ENCODE measurements at regions not wholly inside any gene's neighbourhood (a gene's known extent, or its start where the extent isn't known, plus 50 kb on each side); places are given as distances from the start of the nearest gene placed in this dataset.

GRCh38 chr7:80347173-80347572, 164.7 kb downstream of the GNAT3 start:
- no peak for DNase-seq (ENCODE audit: low spot score)

- DNase-seq (ENCODE audit: low spot score) = no peak
Measured at GRCh38 chr7:80346704-80347103, 165.2 kb downstream of the GNAT3 start.

- no peak for DNase-seq (ENCODE audit: low spot score)
Measured at GRCh38 chr7:80335511-80336231, 176.2 kb downstream of the GNAT3 start.

- DNase-seq (ENCODE audit: low spot score) = no peak
Measured at GRCh38 chr7:80334908-80335307, 177.0 kb downstream of the GNAT3 start.

GRCh38 chr7:80334196-80334595, 177.7 kb downstream of the GNAT3 start:
- DNase-seq (ENCODE audit: low spot score) = no peak

- DNase-seq (ENCODE audit: low spot score) = no peak
Measured at GRCh38 chr7:80333040-80333439, 178.8 kb downstream of the GNAT3 start.

- no peak for DNase-seq (ENCODE audit: low spot score)
Measured at GRCh38 chr7:80330434-80330833, 181.4 kb downstream of the GNAT3 start.

- no peak for DNase-seq (ENCODE audit: low spot score)
Measured at GRCh38 chr7:80324032-80324431, 187.8 kb downstream of the GNAT3 start.

GRCh38 chr7:80319461-80319860, 184.8 kb downstream of the GNAI1 start:
- no peak for DNase-seq (ENCODE audit: low spot score)

GRCh38 chr7:80318081-80318480, 183.4 kb downstream of the GNAI1 start:
- DNase-seq (ENCODE audit: low spot score) = no peak

- no peak for DNase-seq (ENCODE audit: low spot score)
Measured at GRCh38 chr7:80316811-80317210, 182.2 kb downstream of the GNAI1 start.

GRCh38 chr7:80313716-80314115, 179.1 kb downstream of the GNAI1 start:
- no peak for DNase-seq (ENCODE audit: low spot score)

GRCh38 chr7:80313067-80313626, 178.5 kb downstream of the GNAI1 start:
- no peak for DNase-seq (ENCODE audit: low spot score)

- peak; percentile 31 for DNase-seq (ENCODE audit: low spot score)
Measured at GRCh38 chr7:80312139-80312661, 177.6 kb downstream of the GNAI1 start.

- DNase-seq (ENCODE audit: low spot score) = no peak
Measured at GRCh38 chr7:80311313-80311712, 176.7 kb downstream of the GNAI1 start.

GRCh38 chr7:80309971-80310549, 175.4 kb downstream of the GNAI1 start:
- no peak for DNase-seq (ENCODE audit: low spot score)

- no peak for DNase-seq (ENCODE audit: low spot score)
Measured at GRCh38 chr7:80309377-80309776, 174.7 kb downstream of the GNAI1 start.

GRCh38 chr7:80307227-80307856, 172.7 kb downstream of the GNAI1 start:
- no peak for DNase-seq (ENCODE audit: low spot score)

GRCh38 chr7:80303315-80303714, 168.7 kb downstream of the GNAI1 start:
- DNase-seq (ENCODE audit: low spot score) = no peak

- DNase-seq (ENCODE audit: low spot score) = no peak
Measured at GRCh38 chr7:80302636-80303035, 168.0 kb downstream of the GNAI1 start.

- DNase-seq (ENCODE audit: low spot score) = no peak
Measured at GRCh38 chr7:80302078-80302477, 167.4 kb downstream of the GNAI1 start.

- no peak for DNase-seq (ENCODE audit: low spot score)
Measured at GRCh38 chr7:80298201-80298600, 163.6 kb downstream of the GNAI1 start.

GRCh38 chr7:80294346-80294745, 159.7 kb downstream of the GNAI1 start:
- no peak for DNase-seq (ENCODE audit: low spot score)

All from cerebellar cortex (tissue), 1 donor.